Middle frontal gyrus (tissue), 1 donor: ENCODE measurements at regions not wholly inside any gene's neighbourhood (a gene's known extent, or its start where the extent isn't known, plus 50 kb on each side); places are given as distances from the start of the nearest gene placed in this dataset.
"Not testable (repeated sequence)": the region's sequence is repeated elsewhere in the genome, so short reads cannot be mapped to it uniquely, and the experiment has no call there.

Source experiments
- DNase-seq: peaks from one replicate; pipeline ENCODE4 v3.0.0-alpha.2; 2015; ENCODE audit warnings: low spot score; ENCODE audit errors: extremely low spot score

- DNase-seq, result no peak
These were observed 49.9 kb upstream of the GAS1 start for GRCh38 chr9:86997156-86997555.

- DNase-seq, result no peak
These were observed 50.6 kb upstream of the GAS1 start for GRCh38 chr9:86997951-86998350.

GRCh38 chr9:87002517-87002916, 55.2 kb upstream of the GAS1 start:
- DNase-seq, result no peak

- DNase-seq, result no peak
These were observed 56.7 kb upstream of the GAS1 start for GRCh38 chr9:87004016-87004415.

GRCh38 chr9:87006956-87007355, 59.6 kb upstream of the GAS1 start:
- DNase-seq, result no peak

- no peak for DNase-seq
These were observed 60.5 kb upstream of the GAS1 start for GRCh38 chr9:87007711-87008366.

- DNase-seq, result no peak
These were observed 61.4 kb upstream of the GAS1 start for GRCh38 chr9:87008667-87009066.

- DNase-seq, result no peak
These were observed 63.3 kb upstream of the GAS1 start for GRCh38 chr9:87010626-87011025.

GRCh38 chr9:87011551-87011950, 64.2 kb upstream of the GAS1 start:
- DNase-seq, result no peak

- no peak for DNase-seq
These were observed 66.2 kb upstream of the GAS1 start for GRCh38 chr9:87013490-87013889.

- DNase-seq, result no peak
These were observed 67.1 kb upstream of the GAS1 start for GRCh38 chr9:87014436-87014835.

GRCh38 chr9:87016681-87017080, 69.4 kb upstream of the GAS1 start:
- no peak for DNase-seq

GRCh38 chr9:87020169-87020950, 73.1 kb upstream of the GAS1 start:
- no peak for DNase-seq

GRCh38 chr9:87022178-87022577, 74.9 kb upstream of the GAS1 start:
- DNase-seq, result no peak

GRCh38 chr9:87026204-87026603, 78.9 kb upstream of the GAS1 start:
- no peak for DNase-seq

GRCh38 chr9:87028836-87029235, 81.5 kb upstream of the GAS1 start:
- not testable (repeated sequence) for DNase-seq

GRCh38 chr9:87029905-87030304, 82.6 kb upstream of the GAS1 start:
- no peak for DNase-seq

GRCh38 chr9:87034841-87035240, 87.5 kb upstream of the GAS1 start:
- DNase-seq, result no peak

- DNase-seq, result no peak
These were observed 88.6 kb upstream of the GAS1 start for GRCh38 chr9:87035879-87036278.

GRCh38 chr9:87036506-87036905, 89.2 kb upstream of the GAS1 start:
- no peak for DNase-seq

- no peak for DNase-seq
These were observed 92.6 kb upstream of the GAS1 start for GRCh38 chr9:87039809-87040392.

- DNase-seq, result no peak
These were observed 93.2 kb upstream of the GAS1 start for GRCh38 chr9:87040410-87041009.
